ENCODE measurements at regions not wholly inside any gene's neighbourhood (a gene's known extent, or its start where the extent isn't known, plus 50 kb on each side); places are given as distances from the start of the nearest gene placed in this dataset.

GRCh38 chr1:177472567-177472966 lies 301.8 kb downstream of the BRINP2 start:
- DNase-seq (ENCODE audit: low spot score), result no peak

GRCh38 chr1:177471244-177471643 lies 300.5 kb downstream of the BRINP2 start:
- DNase-seq (ENCODE audit: low spot score), result no peak

GRCh38 chr1:177469519-177469918 lies 298.8 kb downstream of the BRINP2 start:
- no peak for DNase-seq (ENCODE audit: low spot score)

GRCh38 chr1:177466286-177466685 lies 295.5 kb downstream of the BRINP2 start:
- no peak for DNase-seq (ENCODE audit: low spot score)

- no peak for DNase-seq (ENCODE audit: low spot score)
Observed at GRCh38 chr1:177464686-177465085, 293.9 kb downstream of the BRINP2 start.

GRCh38 chr1:177451191-177451590 lies 280.4 kb downstream of the BRINP2 start:
- no peak for DNase-seq (ENCODE audit: low spot score)

- no peak for DNase-seq (ENCODE audit: low spot score)
Observed at GRCh38 chr1:177448652-177449357, 278.0 kb downstream of the BRINP2 start.

- DNase-seq (ENCODE audit: low spot score), result no peak
Observed at GRCh38 chr1:177448036-177448615, 277.4 kb downstream of the BRINP2 start.

- no peak for DNase-seq (ENCODE audit: low spot score)
Observed at GRCh38 chr1:177444997-177445746, 274.4 kb downstream of the BRINP2 start.

GRCh38 chr1:177443003-177443402 lies 272.2 kb downstream of the BRINP2 start:
- DNase-seq (ENCODE audit: low spot score), result no peak

GRCh38 chr1:177442584-177442983 lies 271.8 kb downstream of the BRINP2 start:
- no peak for DNase-seq (ENCODE audit: low spot score)

- no peak for DNase-seq (ENCODE audit: low spot score)
Observed at GRCh38 chr1:177441281-177441680, 270.5 kb downstream of the BRINP2 start.

- no peak for DNase-seq (ENCODE audit: low spot score)
Observed at GRCh38 chr1:177440821-177441220, 270.1 kb downstream of the BRINP2 start.

GRCh38 chr1:177439301-177439700 lies 268.5 kb downstream of the BRINP2 start:
- DNase-seq (ENCODE audit: low spot score), result no peak

GRCh38 chr1:177435364-177435763 lies 264.6 kb downstream of the BRINP2 start:
- no peak for DNase-seq (ENCODE audit: low spot score)

- peak; percentile 39 for DNase-seq (ENCODE audit: low spot score)
Observed at GRCh38 chr1:177432897-177433296, 262.1 kb downstream of the BRINP2 start.

- DNase-seq (ENCODE audit: low spot score), result no peak
Observed at GRCh38 chr1:177431123-177431522, 260.4 kb downstream of the BRINP2 start.

GRCh38 chr1:177429234-177429633 lies 258.5 kb downstream of the BRINP2 start:
- no peak for DNase-seq (ENCODE audit: low spot score)

GRCh38 chr1:177427811-177428210 lies 257.1 kb downstream of the BRINP2 start:
- DNase-seq (ENCODE audit: low spot score), result no peak

- DNase-seq (ENCODE audit: low spot score), result no peak
Observed at GRCh38 chr1:177426497-177426896, 255.7 kb downstream of the BRINP2 start.

- no peak for DNase-seq (ENCODE audit: low spot score)
Observed at GRCh38 chr1:177425199-177425598, 254.4 kb downstream of the BRINP2 start.

GRCh38 chr1:177424744-177425143 lies 254.0 kb downstream of the BRINP2 start:
- DNase-seq (ENCODE audit: low spot score), result no peak

- DNase-seq (ENCODE audit: low spot score), result no peak
Observed at GRCh38 chr1:177423090-177423489, 252.3 kb downstream of the BRINP2 start.
